ENCODE measurements at regions not wholly inside any gene's neighbourhood (a gene's known extent, or its start where the extent isn't known, plus 50 kb on each side); places are given as distances from the start of the nearest gene placed in this dataset.

DNA sequence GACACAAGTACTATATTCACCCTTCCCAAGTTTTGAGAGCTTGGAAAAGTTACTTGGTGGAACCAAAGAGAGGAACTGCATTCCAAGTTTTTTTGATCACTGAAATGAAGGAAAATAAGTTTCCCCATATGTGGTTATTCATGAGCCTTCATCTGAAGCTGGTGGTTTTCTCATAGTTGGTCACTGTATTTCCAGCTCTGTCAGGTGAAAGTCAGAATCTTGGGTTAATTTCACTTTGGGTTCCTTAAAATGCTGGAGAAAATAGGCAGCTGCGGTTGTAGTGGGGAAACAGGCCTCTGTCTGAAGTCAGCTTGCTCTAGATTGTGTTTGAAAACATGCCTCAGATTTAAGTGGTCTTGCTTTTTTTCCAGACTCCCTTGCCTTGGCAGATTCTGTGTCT is 200.5 kb downstream of the HRH4 start:
- CTCF ChIA-PET, result no interaction called here
- POLR2A ChIA-PET, result no interaction called here

DNA sequence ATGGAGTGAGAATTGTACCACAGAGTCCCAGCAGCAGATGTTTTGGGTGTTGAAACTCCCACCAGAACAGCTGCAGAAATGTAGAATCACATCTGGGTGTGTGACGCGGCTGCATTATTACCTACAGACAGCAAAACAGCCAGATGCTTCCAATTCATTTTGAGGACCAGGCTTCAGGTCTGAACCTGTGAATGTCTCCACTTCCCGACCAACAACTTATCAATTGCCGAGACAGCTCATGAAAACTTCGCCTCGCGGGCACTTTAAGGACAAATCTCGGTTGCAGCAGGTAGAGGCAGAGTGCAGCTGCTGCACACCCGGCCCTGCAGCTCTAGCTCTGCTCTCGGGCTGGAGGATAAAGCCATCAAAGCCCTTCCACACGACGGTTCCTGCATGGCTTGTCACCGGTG is 202.0 kb downstream of the HRH4 start:
- POLR2A ChIA-PET, result no interaction called here

DNA sequence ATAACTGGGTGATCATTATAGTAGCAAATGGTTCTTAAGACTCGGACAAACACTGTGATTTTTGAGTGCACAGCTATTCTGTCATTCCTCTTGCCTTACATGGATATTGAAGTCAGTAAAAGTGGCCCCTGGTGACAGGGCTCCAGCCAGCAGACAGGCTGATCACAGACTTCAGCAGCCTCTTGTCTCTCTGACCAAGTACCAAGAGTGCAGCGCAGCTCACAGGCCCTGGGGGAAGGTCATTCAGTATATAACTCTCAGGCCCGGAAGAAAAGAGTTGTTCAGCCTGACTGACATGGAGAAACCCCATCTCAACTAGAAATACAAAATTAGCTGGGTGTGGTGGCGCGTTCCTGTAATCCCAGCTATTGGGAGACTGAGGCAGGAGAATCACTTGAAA is 202.6 kb downstream of the HRH4 start:
- POLR2A ChIA-PET, result no interaction called here
- CTCF ChIA-PET, result no interaction called here

More for the DNA sequence above, 202.0 kb downstream of the HRH4 start:
- CTCF ChIA-PET, result no interaction called here

DNA sequence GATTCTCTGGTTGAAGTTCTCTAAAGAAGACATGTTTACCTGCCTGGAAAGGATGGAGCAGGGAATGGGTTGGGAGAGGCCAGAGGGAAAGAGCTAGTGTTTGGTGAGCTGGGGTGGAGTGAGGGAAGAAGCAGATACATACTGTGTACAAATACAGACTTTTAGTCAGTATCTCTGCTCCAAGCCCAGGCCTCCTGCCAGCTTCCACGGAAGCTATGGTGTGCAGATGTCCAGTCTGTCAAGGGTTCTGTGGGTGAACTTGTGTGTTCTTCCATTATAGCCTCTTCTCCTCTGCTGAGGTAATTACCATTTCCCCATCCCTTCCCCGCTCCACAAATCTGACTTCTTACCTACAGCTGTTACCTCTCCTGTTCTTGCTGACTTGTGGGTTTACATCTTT is 208.6 kb downstream of the HRH4 start:
- ChIA-PET POLR2A (no interaction called here), CTCF (no interaction called here)

GRCh38 chr18:24669502-24669901 is 209.1 kb downstream of the HRH4 start:
- ChIA-PET CTCF (no interaction called here), POLR2A (no interaction called here)

- POLR2A ChIA-PET, result no interaction called here
These were observed 211.9 kb downstream of the HRH4 start for GRCh38 chr18:24672165-24672941.

DNA sequence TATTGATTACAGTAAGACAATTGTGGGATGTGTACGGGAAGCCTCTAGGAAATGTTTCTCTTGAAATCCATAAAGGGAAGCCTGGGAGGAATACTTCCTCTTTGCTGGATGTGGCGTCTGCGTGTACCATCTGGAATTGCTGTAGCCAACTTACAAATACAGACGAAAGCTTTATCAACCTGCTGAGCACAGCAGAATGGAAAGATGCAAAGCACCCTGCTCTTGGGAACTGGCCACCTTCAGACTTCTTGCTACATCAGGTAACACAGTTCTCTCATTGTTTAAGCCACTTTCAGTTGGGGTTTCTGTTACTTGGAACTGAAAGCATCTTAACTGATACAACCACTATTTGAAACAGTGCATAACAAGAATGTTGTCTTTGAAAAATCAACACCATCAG is 213.8 kb downstream of the HRH4 start:
- ChIA-PET POLR2A (interaction anchor here (0.6 kb wide), 1 partner anchor 283 kb away, joined by 6 read pairs; no protein-coding TSS in a partner anchor), CTCF (no interaction called here)

More at GRCh38 chr18:24672165-24672941, 211.9 kb downstream of the HRH4 start:
- CTCF ChIA-PET, result no interaction called here

GRCh38 chr18:24674605-24675004 is 214.2 kb downstream of the HRH4 start:
- CTCF ChIA-PET, result no interaction called here
- POLR2A ChIA-PET, result interaction anchor here (0.6 kb wide), 1 partner anchor 283 kb away, joined by 6 read pairs; no protein-coding TSS in a partner anchor

DNA sequence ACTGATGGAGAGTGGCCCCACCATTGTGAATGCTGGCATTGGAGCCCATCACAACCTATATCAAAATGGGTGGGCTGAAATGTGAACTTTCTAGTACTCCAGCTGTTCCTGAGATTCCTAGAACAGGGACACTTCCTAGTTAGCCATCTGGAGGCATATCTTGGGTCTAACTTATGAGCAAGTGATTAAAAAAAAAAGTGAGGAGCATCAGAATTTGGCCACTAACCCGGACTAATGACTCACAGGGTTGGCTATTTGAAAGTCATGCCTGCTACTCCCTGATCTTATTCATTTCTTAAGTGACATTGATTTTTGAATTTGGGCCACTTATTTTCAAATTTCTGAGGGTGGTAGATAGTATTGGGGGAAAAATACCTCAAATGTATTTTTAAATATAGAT is 216.6 kb downstream of the HRH4 start:
- ChIA-PET POLR2A (no interaction called here), CTCF (no interaction called here)

DNA sequence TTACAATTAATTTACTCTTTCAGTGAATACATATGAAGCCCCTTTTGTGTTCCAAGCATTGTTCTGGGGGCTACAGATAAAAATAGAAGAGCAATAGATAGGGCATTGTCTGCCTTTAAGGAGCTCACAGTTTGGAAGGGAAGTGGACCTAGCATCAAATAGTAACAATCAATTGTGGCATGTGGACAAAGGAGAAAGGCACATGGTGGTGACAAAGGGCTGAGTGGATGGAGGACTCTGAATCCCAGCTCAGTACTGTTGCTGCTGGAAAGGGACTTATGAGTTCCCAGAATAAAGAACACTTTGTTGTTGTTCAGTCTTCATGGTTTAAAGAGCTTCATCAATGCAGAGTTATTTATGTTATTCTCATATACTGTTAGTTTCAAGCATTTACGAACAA is 217.7 kb downstream of the HRH4 start:
- CTCF ChIA-PET, result no interaction called here
- POLR2A ChIA-PET, result no interaction called here

GRCh38 chr18:24678626-24679025 is 218.2 kb downstream of the HRH4 start:
- CTCF ChIA-PET, result no interaction called here
- POLR2A ChIA-PET, result no interaction called here

- ChIA-PET CTCF (no interaction called here), POLR2A (no interaction called here)
These were observed 218.6 kb downstream of the HRH4 start for GRCh38 chr18:24679062-24679461.

- POLR2A ChIA-PET, result no interaction called here
- CTCF ChIA-PET, result no interaction called here
These were observed 223.5 kb downstream of the HRH4 start for GRCh38 chr18:24683925-24684324.

DNA sequence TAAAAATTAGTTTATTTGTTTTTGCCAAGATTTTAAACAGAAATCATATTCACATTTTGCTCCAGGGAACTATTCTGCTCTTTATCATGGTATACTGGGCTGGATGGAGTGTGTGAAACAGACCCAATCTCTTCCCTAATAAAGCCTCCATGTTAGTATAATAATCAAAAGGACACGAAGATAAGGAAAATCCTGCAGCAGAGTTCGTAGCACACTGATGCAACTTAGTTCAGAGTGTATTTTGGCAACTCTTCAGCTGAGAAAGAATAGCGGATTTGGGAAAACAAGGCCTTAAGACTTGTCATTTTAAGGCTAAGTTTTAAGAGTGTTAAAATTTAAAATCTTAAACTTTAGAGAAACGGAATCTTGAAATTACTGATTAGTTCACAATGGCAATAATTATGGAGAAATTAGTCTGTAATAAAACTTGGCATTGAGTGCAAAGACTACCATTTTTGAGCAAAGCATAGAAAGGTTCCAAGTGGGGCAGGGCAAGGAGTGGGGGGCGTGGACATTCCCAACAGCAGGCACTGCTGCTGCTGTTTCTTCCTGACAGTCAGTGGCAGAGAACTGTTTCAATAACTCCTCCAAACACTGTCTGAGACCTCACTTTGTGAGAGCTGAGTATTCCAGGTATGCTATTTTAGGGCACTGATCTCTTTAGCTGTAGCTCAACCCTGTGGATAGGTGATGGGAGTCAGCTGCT is 225.0 kb downstream of the HRH4 start:
- POLR2A ChIA-PET, result no interaction called here
- CTCF ChIA-PET, result no interaction called here

GRCh38 chr18:24695168-24695567 is 234.7 kb downstream of the HRH4 start:
- CTCF ChIA-PET, result no interaction called here
- POLR2A ChIA-PET, result no interaction called here

- ChIA-PET POLR2A (no interaction called here), CTCF (no interaction called here)
These were observed 241.6 kb downstream of the HRH4 start for GRCh38 chr18:24702001-24702515.

GRCh38 chr18:24703316-24703715 is 242.9 kb downstream of the HRH4 start:
- ChIA-PET POLR2A (no interaction called here), CTCF (no interaction called here)

DNA sequence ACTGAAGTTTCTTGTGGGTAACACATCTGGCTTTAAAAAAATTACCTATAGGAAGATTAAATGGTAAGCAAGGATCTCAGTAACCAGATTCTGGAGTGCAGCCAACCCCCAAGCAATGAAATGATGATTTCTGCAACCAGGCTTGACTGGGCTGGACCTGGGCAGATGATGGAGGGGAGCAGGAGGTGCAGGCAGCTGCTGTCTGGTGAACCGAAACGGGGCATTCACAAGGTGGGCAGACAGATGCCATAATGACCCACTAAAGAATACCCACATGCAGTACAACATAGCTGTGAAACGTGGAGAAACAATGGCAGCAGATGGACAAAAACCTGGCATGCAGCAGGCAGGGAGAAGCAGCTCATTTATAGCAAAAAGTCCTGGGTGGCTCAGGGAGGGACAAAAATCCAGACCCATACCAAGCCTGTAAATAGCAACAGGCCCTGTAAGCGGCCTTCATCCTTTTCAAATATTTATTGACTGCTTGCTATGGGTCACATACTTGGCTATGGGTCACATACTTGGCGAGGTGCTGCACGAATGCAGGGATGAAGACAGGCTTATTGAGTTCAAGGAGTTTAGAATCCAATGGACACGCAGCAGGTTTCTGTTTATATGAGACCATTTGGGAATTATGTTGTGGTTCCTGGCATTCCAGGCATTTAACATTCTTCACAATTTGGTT is 244.7 kb downstream of the HRH4 start:
- CTCF ChIA-PET, result no interaction called here

GRCh38 chr18:24710474-24710873 is 250.0 kb downstream of the HRH4 start:
- POLR2A ChIA-PET, result no interaction called here
- CTCF ChIA-PET, result interaction anchor here (1.0 kb wide), 1 partner anchor 16 kb away, joined by 3 read pairs; no protein-coding TSS in a partner anchor

More for the DNA sequence above, 244.7 kb downstream of the HRH4 start:
- POLR2A ChIA-PET, result no interaction called here

- ChIA-PET POLR2A (no interaction called here), CTCF (no interaction called here)
These were observed 259.4 kb downstream of the HRH4 start for GRCh38 chr18:24719791-24720190.

GRCh38 chr18:24721388-24721787 is 261.0 kb downstream of the HRH4 start:
- ChIA-PET POLR2A (no interaction called here), CTCF (no interaction called here)

All from activated CD8-positive, alpha-beta memory T cell treated with anti-CD3 and anti-CD28 coated beads for 36 hours (primary cell).